SH-SY5Y (cell line): ENCODE measurements at regions not wholly inside any gene's neighbourhood (a gene's known extent, or its start where the extent isn't known, plus 50 kb on each side); places are given as distances from the start of the nearest gene placed in this dataset.

ENCODE experiments used
- GATA2 ChIP-seq: IDR thresholded peaks from 2 replicates; pipeline ENCODE4 v1.6.1; 2011; ENCODE audit warnings: mild to moderate bottlenecking, low read depth, low read length
- GATA3 ChIP-seq: IDR thresholded peaks from 2 replicates; pipeline ENCODE4 v1.6.1; 2011; ENCODE audit warnings: low read depth, mild to moderate bottlenecking, low read length, moderate library complexity

DNA sequence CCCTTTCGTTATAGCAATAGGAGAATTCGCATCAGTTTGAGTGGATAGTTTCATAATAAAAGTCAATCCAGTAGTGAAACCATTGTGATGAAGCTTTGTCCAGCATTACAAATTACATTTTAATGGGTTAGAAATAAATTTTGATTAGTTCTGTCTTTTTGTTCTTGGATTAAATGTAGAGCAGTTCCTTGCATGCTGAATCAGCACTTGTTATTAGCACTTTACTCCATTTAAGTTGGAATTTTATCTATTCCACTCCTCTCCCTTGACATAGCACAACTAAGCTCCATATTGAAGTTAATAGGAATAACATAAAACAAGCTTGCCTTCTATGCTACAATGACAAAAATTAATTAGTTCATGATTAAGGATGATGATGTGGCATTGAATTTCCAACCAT is 624.1 kb downstream of the CCDC85A start:
- TF ChIP-seq GATA3, result no peak
- TF ChIP-seq GATA2, result no peak

DNA sequence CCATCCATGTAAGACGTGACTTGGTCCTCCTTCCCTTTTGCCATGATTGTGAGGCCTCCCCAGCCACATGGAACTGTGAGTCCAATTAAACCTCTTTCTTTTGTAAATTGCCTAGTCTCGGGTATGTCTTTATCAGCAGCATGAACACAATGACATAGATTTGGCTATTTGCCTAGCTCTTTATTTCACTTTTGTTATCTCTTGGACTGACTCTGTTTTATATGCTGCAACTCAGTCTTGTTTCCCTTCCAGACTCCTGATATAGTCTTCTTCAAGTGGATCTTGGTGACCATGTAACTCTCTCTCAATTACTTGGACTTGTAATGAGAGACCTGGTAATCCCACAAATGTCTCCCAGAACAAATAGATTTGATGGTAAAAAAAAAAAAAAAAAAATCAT is 627.6 kb downstream of the CCDC85A start:
- TF ChIP-seq GATA3 (no peak), GATA2 (no peak)

DNA sequence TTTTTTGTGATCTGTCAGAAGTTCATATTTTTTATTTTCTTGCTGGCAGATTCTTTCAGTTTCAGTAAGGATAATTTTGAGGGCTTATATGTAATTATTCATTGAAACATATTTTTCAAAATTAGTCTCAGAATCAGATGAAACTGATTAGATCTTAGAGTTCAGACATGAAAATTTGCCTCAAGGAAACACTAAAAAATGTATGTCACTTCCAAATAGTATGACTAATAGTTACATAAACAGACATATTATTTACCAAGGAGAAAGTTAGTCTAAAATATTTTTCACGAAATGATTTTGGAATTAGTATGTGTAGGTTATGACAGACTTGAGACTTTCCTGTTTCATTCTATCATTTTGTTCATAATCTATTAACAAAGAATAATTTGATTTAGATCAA is 628.6 kb downstream of the CCDC85A start:
- no peak for TF ChIP-seq GATA2
- TF ChIP-seq GATA3, result no peak

DNA sequence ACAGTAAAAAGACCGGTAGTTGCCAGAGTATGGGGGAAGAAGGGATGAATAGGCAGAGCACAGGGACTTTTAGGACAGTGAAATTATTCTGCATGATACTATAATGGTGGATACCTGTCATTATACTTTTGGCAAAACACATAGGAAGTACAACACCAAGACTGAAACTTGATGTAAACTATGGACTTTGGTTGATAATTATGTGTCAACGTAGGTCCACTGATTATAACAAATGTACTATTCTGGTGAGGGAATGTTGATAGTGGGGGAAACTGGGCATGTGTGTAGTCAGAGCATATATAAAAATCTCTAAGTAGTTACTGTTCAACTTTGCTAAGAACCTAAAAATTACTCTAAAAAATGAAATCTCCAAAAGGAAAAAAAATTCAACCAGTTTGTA is 629.7 kb downstream of the CCDC85A start:
- TF ChIP-seq GATA3, result no peak

DNA sequence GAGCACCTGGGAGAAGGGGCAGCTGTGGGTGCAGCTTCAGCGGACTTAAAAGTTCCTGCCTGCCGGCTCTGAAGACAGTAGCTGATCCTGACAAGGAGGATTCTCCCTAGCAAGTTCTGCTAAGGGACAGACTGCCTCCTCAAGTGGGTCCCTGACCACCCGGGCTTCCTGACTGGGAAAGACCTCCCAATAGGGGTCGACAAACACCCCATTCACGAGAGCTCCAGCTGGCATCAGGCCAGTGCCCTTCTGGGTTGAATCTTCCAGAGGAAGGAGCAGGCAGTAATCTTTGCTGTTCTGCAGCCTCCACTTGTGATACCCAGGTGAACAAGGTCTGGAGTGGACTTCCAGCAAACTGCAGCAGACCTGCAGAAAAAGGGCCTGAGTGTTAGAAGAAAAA is 632.9 kb downstream of the CCDC85A start:
- TF ChIP-seq GATA2 (no peak), GATA3 (no peak)

DNA sequence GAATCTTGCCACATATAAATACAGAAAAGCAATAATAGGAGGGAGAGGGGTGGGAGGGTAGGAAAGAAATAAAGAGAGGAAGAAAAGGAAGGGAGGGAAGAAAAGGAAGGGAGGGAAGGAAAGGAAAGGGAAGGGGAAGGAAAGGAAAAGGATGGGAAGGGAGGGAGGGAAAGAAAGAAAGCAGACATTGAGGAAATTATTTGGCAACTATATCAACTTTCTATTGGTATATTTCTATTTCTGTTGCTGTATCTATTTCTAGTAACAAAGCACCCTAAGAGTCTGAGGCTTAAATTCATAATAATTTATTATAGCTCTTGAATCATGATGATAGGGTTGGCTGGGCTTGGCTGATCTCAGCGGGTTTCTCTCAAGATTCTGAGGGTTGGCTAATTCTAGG is 648.0 kb downstream of the CCDC85A start:
- TF ChIP-seq GATA3 (no peak), GATA2 (no peak)

DNA sequence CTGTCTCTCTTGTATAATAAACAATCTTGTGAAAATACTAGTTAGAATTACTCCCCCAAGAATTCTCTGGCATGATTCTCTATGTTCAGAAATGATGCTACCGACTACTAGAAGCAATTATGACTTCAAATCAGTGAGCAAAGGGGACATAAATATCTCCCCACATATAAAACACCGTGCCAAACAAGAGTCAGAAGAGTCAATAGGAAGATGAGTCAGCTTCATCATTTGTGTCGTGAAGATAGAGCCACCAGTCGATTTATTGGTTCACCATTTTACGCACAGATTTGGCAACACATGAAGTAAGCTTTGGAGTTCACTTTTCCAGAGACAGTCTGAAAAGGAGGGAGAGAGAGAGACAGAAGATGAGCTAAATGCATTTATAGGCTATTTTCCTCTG is 650.9 kb downstream of the CCDC85A start:
- no peak for TF ChIP-seq GATA2

DNA sequence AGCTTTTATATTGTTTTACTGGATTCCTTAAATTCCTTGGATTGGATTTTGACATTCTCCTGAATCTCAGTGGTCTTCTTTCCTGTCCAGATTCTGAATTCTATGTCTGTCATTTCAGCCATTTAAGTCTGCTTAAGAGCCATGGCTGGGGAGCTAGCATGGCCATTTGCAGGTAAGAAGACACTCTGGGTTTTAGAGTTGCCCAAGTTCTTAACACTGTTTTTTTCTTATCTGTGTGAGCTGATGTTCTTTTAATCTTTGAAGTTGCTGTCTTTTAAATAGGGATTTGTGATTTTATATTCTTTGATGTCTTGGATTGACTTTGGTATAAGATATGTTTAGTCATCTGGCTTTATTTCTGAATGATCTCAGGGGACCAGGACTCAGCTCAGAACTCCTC is 677.2 kb downstream of the CCDC85A start:
- TF ChIP-seq GATA2 (no peak), GATA3 (no peak)

DNA sequence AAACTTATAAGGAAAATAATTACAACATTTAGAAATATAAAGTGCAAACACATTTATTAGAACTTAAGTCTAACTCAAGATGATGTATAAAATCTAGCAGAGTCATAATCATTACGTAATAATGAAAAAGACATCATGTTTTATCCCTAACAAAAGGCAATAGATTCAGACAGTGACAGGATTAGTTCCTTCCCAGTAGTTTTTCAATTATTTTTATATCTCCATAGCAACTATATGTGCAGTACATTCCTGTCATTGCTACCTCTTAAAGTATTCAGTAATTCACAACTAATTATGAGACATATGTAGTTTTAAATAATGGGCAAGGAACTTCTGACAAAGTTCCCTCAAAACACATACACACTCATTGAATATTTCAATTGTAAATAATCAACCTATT is 687.9 kb downstream of the CCDC85A start:
- TF ChIP-seq GATA2, result no peak
- TF ChIP-seq GATA3, result no peak

DNA sequence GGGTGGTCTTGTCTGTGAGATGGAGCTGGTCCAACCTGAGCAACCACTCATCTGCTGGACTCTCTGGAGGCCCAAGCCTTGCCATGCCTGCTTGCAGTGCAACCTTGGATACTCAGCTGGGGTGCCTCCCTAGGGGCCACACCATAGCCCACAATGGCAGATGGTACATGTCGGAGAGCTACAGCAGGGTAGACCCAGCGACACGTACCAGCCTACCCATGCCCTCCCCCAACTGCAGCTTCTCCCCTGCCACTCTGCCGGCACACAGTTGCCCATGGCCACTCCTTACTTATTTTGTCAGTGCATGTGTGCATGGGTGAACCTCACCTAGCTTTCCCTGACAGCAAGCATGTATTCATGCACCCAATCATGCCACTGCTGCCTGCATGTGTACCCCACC is 690.9 kb downstream of the CCDC85A start:
- TF ChIP-seq GATA2, result no peak
- TF ChIP-seq GATA3, result no peak

DNA sequence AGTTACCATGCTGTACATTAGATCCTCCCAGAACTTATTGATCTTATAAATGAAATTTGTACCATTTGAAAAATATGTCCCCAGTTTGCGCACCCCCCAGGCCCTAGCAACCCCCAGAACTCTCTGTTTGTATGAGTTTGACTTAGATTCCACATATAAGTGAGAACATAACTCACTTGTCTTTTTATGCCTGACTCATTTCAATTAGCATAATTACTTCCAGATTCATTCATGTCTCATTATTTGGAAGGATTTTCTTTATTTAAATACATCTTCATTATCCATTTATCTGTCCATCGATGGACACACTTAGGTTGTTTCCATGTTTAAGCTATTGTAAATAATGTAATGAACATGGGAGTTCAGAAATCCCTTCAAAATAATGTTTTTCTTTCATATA is 705.9 kb downstream of the CCDC85A start:
- TF ChIP-seq GATA2 (no peak), GATA3 (no peak)

DNA sequence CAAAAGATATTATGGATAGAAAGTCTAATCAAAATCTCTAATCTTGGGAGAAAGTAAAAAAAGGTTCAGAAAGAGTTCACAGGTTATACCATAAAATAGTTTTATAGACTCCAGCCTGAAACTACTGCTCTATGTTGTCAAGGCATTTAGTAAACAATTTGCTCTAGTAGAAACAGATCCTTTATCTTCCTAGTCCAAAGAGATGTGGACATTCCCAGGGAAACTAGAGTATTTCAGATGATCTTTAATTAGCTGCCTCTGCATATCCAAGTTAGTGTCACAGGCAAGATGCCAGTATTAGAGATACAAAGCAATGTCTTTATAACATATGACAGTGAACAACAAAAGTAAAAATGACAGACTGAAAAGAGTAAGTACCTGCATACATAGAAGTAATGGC is 708.6 kb downstream of the CCDC85A start:
- TF ChIP-seq GATA2, result no peak
- TF ChIP-seq GATA3, result no peak

DNA sequence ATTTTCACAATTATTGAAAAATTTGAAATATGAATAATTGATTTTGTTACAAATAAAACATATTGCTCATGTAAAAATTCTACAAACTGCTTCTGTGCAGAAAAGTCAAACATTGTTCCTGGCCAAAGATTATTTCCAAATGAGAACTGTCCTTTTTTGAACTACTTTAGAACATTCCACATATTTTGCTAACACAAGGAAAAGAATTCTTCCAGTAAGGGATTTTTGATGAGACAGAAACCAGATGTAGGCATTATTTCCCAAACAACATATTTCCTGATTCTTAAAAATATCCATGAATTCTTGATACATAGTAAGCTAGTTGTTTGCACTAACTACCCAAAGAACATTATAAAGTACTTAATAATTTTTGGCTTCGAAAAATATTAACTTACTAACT is 715.2 kb downstream of the CCDC85A start:
- TF ChIP-seq GATA3 (no peak), GATA2 (no peak)

DNA sequence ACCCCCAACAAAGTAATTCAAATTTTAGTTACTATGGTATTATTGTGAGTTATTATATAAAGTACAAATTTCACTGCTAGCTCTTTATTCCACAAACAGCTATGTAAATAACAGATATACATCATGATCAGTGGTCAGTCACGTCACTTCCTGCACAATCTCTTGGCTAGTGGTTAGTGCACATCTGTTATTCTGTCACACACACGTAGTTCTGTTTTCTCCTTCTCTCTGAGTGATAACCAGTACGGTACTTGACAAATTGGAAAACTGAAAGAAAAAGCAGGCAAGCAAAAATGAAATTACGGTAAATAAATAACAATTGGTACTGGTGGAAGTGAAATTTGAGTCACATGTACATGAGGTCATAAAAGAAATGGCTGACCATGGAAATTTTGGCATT is 728.7 kb downstream of the CCDC85A start:
- TF ChIP-seq GATA3 (no peak), GATA2 (no peak)

DNA sequence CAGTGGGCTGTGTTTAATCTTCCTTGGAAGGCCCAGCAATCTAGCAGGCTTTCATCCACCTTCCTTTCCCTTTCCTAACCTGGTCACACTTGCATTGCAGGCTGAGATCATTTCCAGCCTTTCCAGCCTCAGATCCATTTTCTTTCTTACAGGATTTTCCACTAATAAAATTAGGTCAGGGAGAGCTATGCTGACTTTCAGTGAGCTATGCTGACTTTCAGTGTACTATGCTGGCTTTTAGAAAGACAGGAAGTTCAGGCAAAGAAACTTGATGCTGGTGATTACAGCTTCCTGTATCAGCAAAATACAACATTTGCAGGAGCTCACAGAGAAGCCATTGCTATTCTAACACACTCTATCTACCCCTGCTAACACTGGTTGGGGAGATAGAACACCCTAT is 735.0 kb downstream of the CCDC85A start:
- TF ChIP-seq GATA2 (no peak), GATA3 (no peak)

DNA sequence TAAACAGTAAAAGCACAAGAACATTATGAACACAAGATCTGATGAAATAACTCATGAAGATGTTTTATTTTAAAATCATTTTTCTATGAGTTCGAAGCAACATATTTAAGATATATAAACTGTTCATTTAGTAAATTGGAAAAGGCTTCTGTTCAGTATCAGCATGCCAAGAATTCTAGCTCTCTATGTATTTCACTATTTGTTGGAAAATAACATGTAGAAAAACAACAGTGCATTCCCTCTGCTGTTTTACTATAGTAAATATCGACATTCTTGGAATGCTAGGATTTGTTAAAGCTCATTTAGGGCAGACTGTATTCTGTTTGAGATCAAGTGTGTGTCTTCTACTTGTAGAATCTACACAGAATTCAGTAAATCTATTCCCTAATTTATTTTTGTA is 750.2 kb downstream of the CCDC85A start:
- TF ChIP-seq GATA2 (no peak), GATA3 (no peak)

DNA sequence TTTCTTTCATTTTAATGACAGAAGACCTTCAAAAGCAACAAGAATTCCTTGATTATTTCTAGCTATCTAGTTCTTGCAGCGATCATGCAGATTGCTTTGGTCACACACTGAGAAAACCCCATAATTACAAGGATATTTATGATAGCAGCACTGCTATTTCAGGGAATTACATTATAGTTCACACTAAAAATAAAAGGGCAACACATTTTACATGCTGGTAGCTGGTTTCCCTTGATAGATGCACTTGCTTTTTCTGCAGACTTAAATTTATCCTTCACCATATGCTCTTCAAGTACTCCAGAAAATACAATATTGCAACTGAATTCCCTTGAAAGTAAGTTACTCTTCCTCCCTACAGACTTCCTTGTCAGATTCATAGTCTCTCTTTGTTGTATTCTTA is 751.1 kb downstream of the CCDC85A start:
- TF ChIP-seq GATA3 (no peak), GATA2 (no peak)

DNA sequence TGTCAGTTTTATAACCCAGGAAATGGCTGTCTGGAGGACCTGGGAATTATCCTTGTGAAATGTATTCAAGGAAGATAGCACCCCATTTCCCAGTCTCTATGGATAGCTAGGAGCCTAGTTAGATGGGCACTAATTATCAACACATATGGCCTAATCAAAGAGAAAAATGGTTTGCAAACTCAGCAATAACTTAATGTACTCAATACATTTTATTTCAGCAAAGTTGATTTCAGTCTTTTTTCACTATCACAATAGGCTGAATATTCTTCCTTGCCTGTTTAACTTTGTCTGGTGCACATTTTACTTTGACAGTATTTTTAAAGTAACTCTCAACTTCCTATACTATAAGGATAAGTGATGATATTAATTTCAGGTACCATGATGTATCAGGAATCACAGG is 756.3 kb downstream of the CCDC85A start:
- TF ChIP-seq GATA2 (no peak), GATA3 (no peak)

DNA sequence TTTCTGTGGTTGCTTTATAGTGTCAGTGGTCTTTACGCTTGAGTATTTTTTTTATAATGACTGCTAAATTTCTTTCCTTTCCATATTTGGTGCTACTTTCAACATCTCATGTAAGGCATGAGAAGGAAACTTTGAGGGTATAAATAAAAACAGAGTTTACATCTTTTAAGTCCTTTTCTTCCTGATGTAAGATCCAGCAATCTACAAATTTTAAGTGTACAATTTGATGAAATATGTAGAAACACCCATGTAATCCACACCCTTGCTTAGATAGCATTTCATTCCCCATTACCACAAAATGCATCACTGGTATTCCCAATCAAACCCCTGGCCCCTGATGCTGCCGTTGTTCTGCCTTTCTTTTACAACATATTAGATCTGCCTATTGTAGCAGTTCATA is 769.1 kb downstream of the CCDC85A start:
- TF ChIP-seq GATA2, result no peak
- TF ChIP-seq GATA3, result no peak
